ENCODE measurements at regions not wholly inside any gene's neighbourhood (a gene's known extent, or its start where the extent isn't known, plus 50 kb on each side); places are given as distances from the start of the nearest gene placed in this dataset.

DNA sequence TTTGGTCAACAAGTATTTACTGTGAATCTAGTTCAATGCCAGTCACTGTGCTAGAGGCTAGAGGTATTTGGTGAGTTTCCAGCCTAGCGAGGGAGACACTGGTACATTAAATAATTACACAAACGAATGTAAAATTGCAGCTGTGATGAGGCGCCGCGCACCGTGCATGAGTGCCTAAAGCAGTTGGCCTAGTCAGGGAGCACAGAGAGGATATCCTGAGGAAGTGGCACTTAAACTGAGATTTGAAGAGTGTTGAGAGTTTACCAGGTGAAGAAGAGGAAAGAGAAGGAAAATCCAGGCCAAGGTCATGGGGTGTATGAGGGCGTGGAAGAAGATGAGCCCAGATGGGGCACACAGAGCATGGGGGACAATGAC lies 157.6 kb upstream of the NDUFV2 start:
- no peaks in the 10 kb centered on the region for H3K27me3 ChIP-seq (ENCODE audit: control insufficient read depth in 4 of 4, insufficient read depth in 4 of 4, low read length in 3 of 4)
- H3K27ac ChIP-seq (ENCODE audit: low read depth in 1 of 2, low read length in 2 of 2) = no peak overlapping the region
- H3K9me3 ChIP-seq (ENCODE audit: control insufficient read depth in 4 of 4, low read length in 3 of 4) = no peaks in the 10 kb centered on the region
- WGBS = 81% methylated on average over 7 of the region's 7 CpGs
- no peak for DNase-seq (ENCODE audit: low spot score)
- H3K4me3 ChIP-seq (ENCODE audit: low read depth in 1 of 3, low read length in 3 of 3) = no peak overlapping the region
- no peaks in the 10 kb centered on the region for H3K4me1 ChIP-seq (ENCODE audit: control insufficient read depth in 4 of 4, insufficient read depth in 4 of 4, low read length in 3 of 4)
- TF ChIP-seq NR2F2 (IDR thresholded peaks at IDR 0.05) (no peak), JUND (IDR thresholded peaks at IDR 0.05) (no peak), FOXA1 (IDR thresholded peaks at IDR 0.05) (no peak), HNF4G (IDR thresholded peaks at IDR 0.05) (no peak), TAF1 (conservative IDR thresholded peaks at IDR 0.05) (no peak), HNF4A (conservative IDR thresholded peaks at IDR 0.05) (no peak), FOXA2 (IDR thresholded peaks at IDR 0.05) (no peak), GABPA (IDR thresholded peaks at IDR 0.05 in 1 of 2, conservative IDR thresholded peaks at IDR 0.05 in 1 of 2) (no peak), SP1 (IDR thresholded peaks at IDR 0.05) (no peak), RAD21 (IDR thresholded peaks at IDR 0.05) (no peak), EGR1 (IDR thresholded peaks at IDR 0.05; ENCODE audit: low read depth in 2 of 2) (no peak), YY1 (IDR thresholded peaks at IDR 0.05) (no peak)
- TF ChIP-seq, protein P1, sequence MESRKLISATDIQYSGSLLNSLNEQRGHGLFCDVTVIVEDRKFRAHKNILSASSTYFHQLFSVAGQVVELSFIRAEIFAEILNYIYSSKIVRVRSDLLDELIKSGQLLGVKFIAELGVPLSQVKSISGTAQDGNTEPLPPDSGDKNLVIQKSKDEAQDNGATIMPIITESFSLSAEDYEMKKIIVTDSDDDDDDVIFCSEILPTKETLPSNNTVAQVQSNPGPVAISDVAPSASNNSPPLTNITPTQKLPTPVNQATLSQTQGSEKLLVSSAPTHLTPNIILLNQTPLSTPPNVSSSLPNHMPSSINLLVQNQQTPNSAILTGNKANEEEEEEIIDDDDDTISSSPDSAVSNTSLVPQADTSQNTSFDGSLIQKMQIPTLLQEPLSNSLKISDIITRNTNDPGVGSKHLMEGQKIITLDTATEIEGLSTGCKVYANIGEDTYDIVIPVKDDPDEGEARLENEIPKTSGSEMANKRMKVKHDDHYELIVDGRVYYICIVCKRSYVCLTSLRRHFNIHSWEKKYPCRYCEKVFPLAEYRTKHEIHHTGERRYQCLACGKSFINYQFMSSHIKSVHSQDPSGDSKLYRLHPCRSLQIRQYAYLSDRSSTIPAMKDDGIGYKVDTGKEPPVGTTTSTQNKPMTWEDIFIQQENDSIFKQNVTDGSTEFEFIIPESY (IDR thresholded peaks at IDR 0.05) = no peak
- TF ChIP-seq, protein P2, sequence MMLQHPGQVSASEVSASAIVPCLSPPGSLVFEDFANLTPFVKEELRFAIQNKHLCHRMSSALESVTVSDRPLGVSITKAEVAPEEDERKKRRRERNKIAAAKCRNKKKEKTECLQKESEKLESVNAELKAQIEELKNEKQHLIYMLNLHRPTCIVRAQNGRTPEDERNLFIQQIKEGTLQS (IDR thresholded peaks at IDR 0.05) = no peak
- TF ChIP-seq, protein P3, sequence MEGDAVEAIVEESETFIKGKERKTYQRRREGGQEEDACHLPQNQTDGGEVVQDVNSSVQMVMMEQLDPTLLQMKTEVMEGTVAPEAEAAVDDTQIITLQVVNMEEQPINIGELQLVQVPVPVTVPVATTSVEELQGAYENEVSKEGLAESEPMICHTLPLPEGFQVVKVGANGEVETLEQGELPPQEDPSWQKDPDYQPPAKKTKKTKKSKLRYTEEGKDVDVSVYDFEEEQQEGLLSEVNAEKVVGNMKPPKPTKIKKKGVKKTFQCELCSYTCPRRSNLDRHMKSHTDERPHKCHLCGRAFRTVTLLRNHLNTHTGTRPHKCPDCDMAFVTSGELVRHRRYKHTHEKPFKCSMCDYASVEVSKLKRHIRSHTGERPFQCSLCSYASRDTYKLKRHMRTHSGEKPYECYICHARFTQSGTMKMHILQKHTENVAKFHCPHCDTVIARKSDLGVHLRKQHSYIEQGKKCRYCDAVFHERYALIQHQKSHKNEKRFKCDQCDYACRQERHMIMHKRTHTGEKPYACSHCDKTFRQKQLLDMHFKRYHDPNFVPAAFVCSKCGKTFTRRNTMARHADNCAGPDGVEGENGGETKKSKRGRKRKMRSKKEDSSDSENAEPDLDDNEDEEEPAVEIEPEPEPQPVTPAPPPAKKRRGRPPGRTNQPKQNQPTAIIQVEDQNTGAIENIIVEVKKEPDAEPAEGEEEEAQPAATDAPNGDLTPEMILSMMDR (IDR thresholded peaks at IDR 0.05; ENCODE audit: low read depth, low read length, missing input control) = no peak
- TF ChIP-seq, protein P4, sequence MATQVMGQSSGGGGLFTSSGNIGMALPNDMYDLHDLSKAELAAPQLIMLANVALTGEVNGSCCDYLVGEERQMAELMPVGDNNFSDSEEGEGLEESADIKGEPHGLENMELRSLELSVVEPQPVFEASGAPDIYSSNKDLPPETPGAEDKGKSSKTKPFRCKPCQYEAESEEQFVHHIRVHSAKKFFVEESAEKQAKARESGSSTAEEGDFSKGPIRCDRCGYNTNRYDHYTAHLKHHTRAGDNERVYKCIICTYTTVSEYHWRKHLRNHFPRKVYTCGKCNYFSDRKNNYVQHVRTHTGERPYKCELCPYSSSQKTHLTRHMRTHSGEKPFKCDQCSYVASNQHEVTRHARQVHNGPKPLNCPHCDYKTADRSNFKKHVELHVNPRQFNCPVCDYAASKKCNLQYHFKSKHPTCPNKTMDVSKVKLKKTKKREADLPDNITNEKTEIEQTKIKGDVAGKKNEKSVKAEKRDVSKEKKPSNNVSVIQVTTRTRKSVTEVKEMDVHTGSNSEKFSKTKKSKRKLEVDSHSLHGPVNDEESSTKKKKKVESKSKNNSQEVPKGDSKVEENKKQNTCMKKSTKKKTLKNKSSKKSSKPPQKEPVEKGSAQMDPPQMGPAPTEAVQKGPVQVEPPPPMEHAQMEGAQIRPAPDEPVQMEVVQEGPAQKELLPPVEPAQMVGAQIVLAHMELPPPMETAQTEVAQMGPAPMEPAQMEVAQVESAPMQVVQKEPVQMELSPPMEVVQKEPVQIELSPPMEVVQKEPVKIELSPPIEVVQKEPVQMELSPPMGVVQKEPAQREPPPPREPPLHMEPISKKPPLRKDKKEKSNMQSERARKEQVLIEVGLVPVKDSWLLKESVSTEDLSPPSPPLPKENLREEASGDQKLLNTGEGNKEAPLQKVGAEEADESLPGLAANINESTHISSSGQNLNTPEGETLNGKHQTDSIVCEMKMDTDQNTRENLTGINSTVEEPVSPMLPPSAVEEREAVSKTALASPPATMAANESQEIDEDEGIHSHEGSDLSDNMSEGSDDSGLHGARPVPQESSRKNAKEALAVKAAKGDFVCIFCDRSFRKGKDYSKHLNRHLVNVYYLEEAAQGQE (IDR thresholded peaks at IDR 0.05) = no peak
- TF ChIP-seq, protein P5, sequence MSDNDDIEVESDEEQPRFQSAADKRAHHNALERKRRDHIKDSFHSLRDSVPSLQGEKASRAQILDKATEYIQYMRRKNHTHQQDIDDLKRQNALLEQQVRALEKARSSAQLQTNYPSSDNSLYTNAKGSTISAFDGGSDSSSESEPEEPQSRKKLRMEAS (IDR thresholded peaks at IDR 0.05) = no peak
- no peak overlapping the region for H3K9ac ChIP-seq (ENCODE audit: low read depth in 1 of 2, low read length in 2 of 2)
- no peaks in the 10 kb centered on the region for H3K36me3 ChIP-seq (ENCODE audit: control insufficient read depth in 4 of 4, insufficient read depth in 3 of 4, low read depth in 1 of 4, low read length in 3 of 4)

DNA sequence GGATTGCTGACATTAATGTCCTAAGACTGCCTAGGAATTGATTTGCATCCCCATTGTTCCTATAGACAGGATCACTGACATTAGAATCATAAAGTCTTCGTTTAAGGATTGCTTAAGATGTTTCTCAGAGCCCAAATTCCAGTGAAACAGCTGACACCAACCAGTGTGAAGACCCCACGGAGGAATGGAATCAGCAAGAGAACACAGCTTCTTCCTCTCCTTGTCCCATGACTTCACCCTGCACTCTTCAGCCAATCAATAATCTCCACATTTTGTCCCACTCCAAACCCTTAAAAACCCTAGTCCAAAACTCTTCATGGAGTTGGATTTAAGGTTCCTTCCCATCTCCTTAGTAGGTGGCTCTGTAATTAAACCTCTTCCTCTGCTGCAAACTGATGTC lies 157.0 kb upstream of the NDUFV2 start:
- H3K27me3 ChIP-seq (ENCODE audit: control insufficient read depth in 4 of 4, insufficient read depth in 4 of 4, low read length in 3 of 4) = no peaks in the 10 kb centered on the region
- DNase-seq (ENCODE audit: low spot score) = no peak
- no peak overlapping the region for H3K9ac ChIP-seq (ENCODE audit: low read depth in 1 of 2, low read length in 2 of 2)
- H3K9me3 ChIP-seq (ENCODE audit: control insufficient read depth in 4 of 4, low read length in 3 of 4) = no peaks in the 10 kb centered on the region
- no peak overlapping the region for H3K4me3 ChIP-seq (ENCODE audit: low read depth in 1 of 3, low read length in 3 of 3)
- H3K36me3 ChIP-seq (ENCODE audit: control insufficient read depth in 4 of 4, insufficient read depth in 3 of 4, low read depth in 1 of 4, low read length in 3 of 4) = no peaks in the 10 kb centered on the region
- WGBS = 45% methylated on average over 2 of the region's 2 CpGs
- no peak overlapping the region for H3K27ac ChIP-seq (ENCODE audit: low read depth in 1 of 2, low read length in 2 of 2)
- no peaks in the 10 kb centered on the region for H3K4me1 ChIP-seq (ENCODE audit: control insufficient read depth in 4 of 4, insufficient read depth in 4 of 4, low read length in 3 of 4)
- TF ChIP-seq, protein P4 (IDR thresholded peaks at IDR 0.05) = no peak
- TF ChIP-seq NR2F2 (IDR thresholded peaks at IDR 0.05) (no peak), HNF4A (conservative IDR thresholded peaks at IDR 0.05) (no peak), YY1 (IDR thresholded peaks at IDR 0.05) (no peak), SP1 (IDR thresholded peaks at IDR 0.05) (no peak), GABPA (IDR thresholded peaks at IDR 0.05 in 1 of 2, conservative IDR thresholded peaks at IDR 0.05 in 1 of 2) (no peak), RXRA (IDR thresholded peaks at IDR 0.05) (no peak)
- TF ChIP-seq, protein P5 (IDR thresholded peaks at IDR 0.05) = no peak
- TF ChIP-seq, protein P2 (IDR thresholded peaks at IDR 0.05) = no peak
